Fibroblast of skin of scalp (primary cell): ENCODE measurements at regions not wholly inside any gene's neighbourhood (a gene's known extent, or its start where the extent isn't known, plus 50 kb on each side); places are given as distances from the start of the nearest gene placed in this dataset.

Experiments used
- DNase-seq: peaks from one replicate; pipeline ENCODE4 v3.0.0-alpha.2; 2013

DNA sequence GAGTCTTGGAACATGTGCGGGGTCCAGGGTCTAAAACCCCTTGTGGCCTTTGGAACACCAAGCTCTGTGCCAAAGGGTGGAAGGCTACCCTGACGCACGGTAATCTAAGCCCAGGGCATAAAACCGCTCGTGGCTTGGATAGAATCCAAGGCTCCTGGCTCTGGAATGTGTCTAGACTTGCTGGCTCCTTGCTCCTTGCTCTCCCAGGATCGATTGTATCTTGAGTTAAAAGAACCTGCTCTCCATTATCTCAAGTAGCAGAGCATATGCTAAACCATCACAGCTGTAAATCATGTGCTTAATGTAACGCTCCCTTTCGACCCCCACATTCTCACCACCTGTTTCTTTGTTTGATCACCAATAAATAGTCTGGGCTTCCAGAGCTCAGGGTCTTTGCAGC lies 50.3 kb downstream of the TLCD4 start:
- DNase-seq, result peak; percentile 66

GRCh38 chr1:95168028-95168427 lies 50.9 kb downstream of the TLCD4 start:
- no peak for DNase-seq

GRCh38 chr1:95168761-95169351 lies 51.7 kb downstream of the TLCD4 start:
- DNase-seq, result no peak

GRCh38 chr1:95169548-95169947 lies 52.4 kb downstream of the TLCD4 start:
- no peak for DNase-seq

- DNase-seq, result no peak
Measured at GRCh38 chr1:95171270-95172245, 54.4 kb downstream of the TLCD4 start.

DNA sequence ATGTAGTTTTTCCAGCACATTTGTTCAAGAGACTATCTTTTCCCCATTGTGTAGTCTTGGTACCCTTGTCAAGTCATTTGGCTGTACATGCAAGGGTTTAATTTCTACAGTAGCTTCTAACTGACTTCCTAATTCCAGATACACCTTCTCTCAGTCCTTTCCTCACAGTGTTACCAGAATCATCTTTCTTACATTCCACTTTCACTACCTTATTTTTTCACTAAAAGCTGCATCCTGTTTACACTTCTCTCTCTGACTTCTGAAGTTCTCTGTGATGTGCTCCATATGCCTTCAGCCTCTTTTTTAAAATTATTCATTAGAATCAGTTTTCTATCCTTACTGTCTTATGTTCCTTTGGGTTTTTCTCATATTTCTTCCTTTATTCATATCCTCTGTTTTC lies 57.1 kb upstream of the RWDD3 start:
- DNase-seq, result no peak

DNA sequence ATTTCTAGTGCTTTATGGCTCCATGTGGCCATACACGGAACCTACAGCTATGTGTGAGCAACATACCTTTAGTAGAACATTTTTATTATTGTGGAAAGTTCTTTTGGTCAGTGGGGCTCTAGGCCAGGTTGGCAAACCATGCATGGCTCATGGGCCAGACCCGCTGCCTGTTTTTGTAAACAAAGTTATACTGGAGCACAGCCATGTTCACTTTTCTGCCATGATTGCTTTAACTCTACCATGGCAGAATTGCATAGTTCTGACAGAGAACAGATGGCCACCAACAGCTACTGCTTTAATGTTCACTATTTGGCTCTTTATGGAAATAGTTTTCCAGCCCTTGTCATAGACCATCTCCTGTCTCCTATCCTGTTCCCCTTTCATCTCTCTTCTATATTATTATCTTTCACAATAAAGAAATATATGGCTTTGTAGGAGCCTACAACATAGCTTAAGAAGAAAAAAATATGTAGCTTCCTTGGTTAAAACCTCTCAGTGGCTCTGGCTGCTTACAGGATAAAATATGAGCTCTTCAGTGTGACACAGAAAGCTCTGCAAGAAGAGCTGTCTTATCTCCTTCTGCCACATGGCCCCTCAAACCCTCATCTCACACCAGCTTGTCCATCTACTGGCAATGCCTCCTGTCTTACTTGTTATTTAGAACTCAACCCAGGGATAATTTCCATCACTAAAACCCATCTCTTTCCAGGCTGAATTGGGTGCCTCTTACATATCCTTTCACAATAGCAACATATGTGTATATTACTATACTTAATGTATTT lies 54.6 kb upstream of the RWDD3 start:
- no peak for DNase-seq

GRCh38 chr1:95180371-95180770 lies 53.6 kb upstream of the RWDD3 start:
- no peak for DNase-seq

DNA sequence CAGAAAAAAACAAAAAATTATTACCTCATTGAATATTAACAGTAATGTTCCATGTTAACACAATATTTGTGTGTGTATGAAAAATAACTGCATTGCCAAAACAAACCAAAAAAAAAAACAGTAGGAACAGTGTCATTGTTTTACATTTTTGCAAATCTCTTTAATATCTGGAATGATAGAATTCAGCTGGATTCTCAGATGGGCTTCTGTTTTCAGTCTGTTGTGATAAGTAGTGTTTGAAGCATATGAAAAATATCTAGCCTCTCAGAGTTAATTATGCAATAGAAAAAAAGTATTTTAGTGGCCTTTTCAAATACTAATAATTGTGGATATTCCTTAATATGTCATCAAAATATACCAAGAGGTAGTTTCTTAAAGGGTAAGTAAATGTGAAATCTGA lies 52.9 kb upstream of the RWDD3 start:
- DNase-seq, result no peak

DNA sequence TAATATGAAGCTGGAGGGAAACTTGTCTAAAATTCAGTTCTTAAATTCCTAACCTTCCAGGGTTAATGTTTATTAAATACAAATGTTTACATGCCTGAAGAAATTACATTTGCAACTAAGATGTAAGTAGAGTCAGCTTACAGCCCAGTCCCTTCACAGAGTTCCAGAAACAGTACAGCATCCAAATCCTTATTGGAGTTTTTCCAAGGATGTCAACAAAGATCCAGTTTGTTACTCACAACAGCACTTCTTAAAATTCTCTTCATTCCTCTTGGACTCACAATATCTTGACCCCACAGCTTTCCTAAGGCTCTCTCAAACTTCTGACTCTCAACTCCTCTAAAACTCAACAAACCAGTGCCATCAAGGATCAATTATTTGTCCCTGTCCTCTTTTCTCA lies 50.1 kb upstream of the RWDD3 start:
- no peak for DNase-seq
